GM10248 (cell line): ENCODE measurements at regions not wholly inside any gene's neighbourhood (a gene's known extent, or its start where the extent isn't known, plus 50 kb on each side); places are given as distances from the start of the nearest gene placed in this dataset.

ENCODE experiments used
- CTCF ChIA-PET: fragments of 300-600 bp; sonication (Branson Sonifier 250); formaldehyde crosslinking; extraction: SDS; loops from one replicate; lab custom pipeline; 2021; ENCODE audit warnings: antibody characterized with exemption; lab: Yijun Ruan, JAX
- POLR2A ChIA-PET: fragments of 350-650 bp; sonication (Branson Sonifier 250); formaldehyde crosslinking; extraction: SDS; loops from one replicate; lab custom pipeline; 2020; ENCODE audit warnings: antibody characterized with exemption; lab: Yijun Ruan, JAX
- DNase-seq: peaks from one replicate; pipeline ENCODE4 v3.0.0; 2012; ENCODE audit errors: extremely low spot score
- CTCF ChIP-seq: IDR thresholded peaks from 2 replicates; pipeline ENCODE4 v1.5.1; 2012; ENCODE audit warnings: mild to moderate bottlenecking, low read depth; ENCODE audit errors: extremely low read depth, missing control alignments, control extremely low read depth

GRCh38 chr9:108270561-108270960, 585.2 kb downstream of the ACTL7B start:
- DNase-seq = no peak
- ChIA-PET POLR2A (no interaction called here), CTCF (interaction anchor here (2.8 kb wide), 1 partner anchor 14 kb away, joined by 8 read pairs; no protein-coding TSS in a partner anchor)
- no peak for TF ChIP-seq CTCF

GRCh38 chr9:108270051-108270450, 585.7 kb downstream of the ACTL7B start:
- no peak for TF ChIP-seq CTCF
- ChIA-PET CTCF (interaction anchor here (2.8 kb wide), 1 partner anchor 15 kb away, joined by 8 read pairs; no protein-coding TSS in a partner anchor), POLR2A (no interaction called here)
- no peak for DNase-seq

- ChIA-PET POLR2A (no interaction called here), CTCF (interaction anchor here (1.2 to 1.5 kb wide), 2 partner anchors 10 to 12 kb away, joined by 3 read pairs; no protein-coding TSS in a partner anchor)
- no peak for TF ChIP-seq CTCF
- DNase-seq = no peak
These were observed 586.4 kb downstream of the ACTL7B start for GRCh38 chr9:108269371-108269770.

- CTCF ChIA-PET = interaction anchor here (1.7 kb wide), 1 partner anchor 8 kb away, joined by 4 read pairs; no protein-coding TSS in a partner anchor
- DNase-seq = no peak
- TF ChIP-seq CTCF = no peak
- POLR2A ChIA-PET = no interaction called here
These were observed 590.7 kb downstream of the ACTL7B start for GRCh38 chr9:108265065-108265464.

GRCh38 chr9:108264093-108264492, 591.7 kb downstream of the ACTL7B start:
- CTCF ChIA-PET = interaction anchor here (1.7 kb wide), 1 partner anchor 9 kb away, joined by 4 read pairs; no protein-coding TSS in a partner anchor
- POLR2A ChIA-PET = no interaction called here
- TF ChIP-seq CTCF = no peak
- DNase-seq = no peak

GRCh38 chr9:108262836-108263235, 593.0 kb downstream of the ACTL7B start:
- no peak for DNase-seq
- CTCF ChIA-PET = interaction anchor here (4.2 kb wide), 1 partner anchor 11 kb away, joined by 16 read pairs; no protein-coding TSS in a partner anchor
- POLR2A ChIA-PET = no interaction called here
- TF ChIP-seq CTCF = no peak
